Mucosa of descending colon (tissue), 3 donors: ENCODE measurements at regions not wholly inside any gene's neighbourhood (a gene's known extent, or its start where the extent isn't known, plus 50 kb on each side); places are given as distances from the start of the nearest gene placed in this dataset.

Experiments used
- ATAC-seq: fragments of 200-7000 bp; cut with Tn5 transposase; one replicate; pipeline ENCODE4 v1.9.1; 2020; ENCODE audit warnings: mild to moderate bottlenecking, moderate library complexity
- DNase-seq, 3 donors: peaks; one replicate each; pipeline ENCODE4 v3.0.0-alpha.2; 2020
- H3K36me3 ChIP-seq: fragments of 200-600 bp; one replicate; pipeline ENCODE4 v1.8.0; 2021; ENCODE audit warnings: low read depth, mild to moderate bottlenecking
- H3K4me1 ChIP-seq: fragments of 200-600 bp; one replicate; pipeline ENCODE4 v1.8.0; 2021; ENCODE audit warnings: low read depth, mild to moderate bottlenecking
- H3K4me3 ChIP-seq: fragments of 200-600 bp; one replicate; pipeline ENCODE4 v1.8.0; 2021; ENCODE audit warnings: mild to moderate bottlenecking
- H3K9me3 ChIP-seq: fragments of 200-600 bp; one replicate; pipeline ENCODE4 v1.8.0; 2021; ENCODE audit warnings: mild to moderate bottlenecking
- intact Hi-C, 2 donors: fragments of 100-400 bp; cut with DNase I in 1 of 2; cut with micrococcal nuclease in 1 of 2; formaldehyde crosslinking; loops; one replicate each; pipeline versions ENCODE4 v1.11.0 to v1.11.1; 2022; cut with DNase I, micrococcal nuclease
- TF ChIP-seq, protein P1 (sequence below): fragments of 200-600 bp; IDR thresholded peaks from one replicate; pipeline ENCODE4 v1.8.0; 2022; ENCODE audit warnings: antibody characterized with exemption, mild to moderate bottlenecking
- donor health status: DM: no; HTN: no; CAD: no; lungs with moderate emphysema.
- donor health status: DM: no; HTN: no; CAD: no.
- donor health status: DM: no; HTN: yes; CAD: no.

DNA sequence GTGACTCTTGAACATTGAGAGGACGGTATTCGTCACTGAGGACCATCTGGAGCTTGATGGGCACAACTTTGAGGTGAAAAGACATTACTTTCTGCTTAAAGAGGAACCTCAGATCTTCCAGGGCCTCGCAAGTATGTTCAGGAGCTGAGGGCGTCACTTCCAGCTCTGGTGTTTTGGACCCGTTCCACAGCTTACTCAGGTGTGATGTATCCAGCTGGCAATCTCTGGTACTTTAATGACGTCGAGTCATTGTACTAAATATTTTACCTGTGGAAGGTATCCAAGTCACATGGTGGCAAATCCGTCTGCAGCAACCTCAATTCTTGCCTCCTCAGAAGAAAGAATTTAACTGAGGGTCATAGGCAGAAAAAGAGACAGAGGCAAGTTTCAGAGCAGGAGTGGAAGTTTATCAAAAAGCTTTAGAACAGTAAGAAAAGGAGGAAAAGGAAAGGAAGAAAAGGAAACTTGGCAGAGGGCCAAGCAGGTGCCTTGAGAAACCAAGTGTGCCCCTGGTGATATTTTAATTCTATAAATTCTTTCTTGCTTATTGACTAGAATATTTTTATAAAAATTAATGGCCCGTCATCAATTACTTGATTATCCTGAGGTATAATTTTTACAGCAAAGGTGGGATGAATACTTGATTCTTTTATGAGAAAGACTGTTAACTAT, 250.6 kb downstream of the AEBP2 start:
- H3K36me3 ChIP-seq: no peaks in the 10 kb centered on the region
- ATAC-seq (no peak), DNase-seq (no peak)
- H3K4me3 ChIP-seq: no peak overlapping the region
- intact Hi-C loops: no loop called here
- no peaks in the 10 kb centered on the region for H3K9me3 ChIP-seq
- H3K4me1 ChIP-seq: no peaks in the 10 kb centered on the region
- TF ChIP-seq, protein P1, sequence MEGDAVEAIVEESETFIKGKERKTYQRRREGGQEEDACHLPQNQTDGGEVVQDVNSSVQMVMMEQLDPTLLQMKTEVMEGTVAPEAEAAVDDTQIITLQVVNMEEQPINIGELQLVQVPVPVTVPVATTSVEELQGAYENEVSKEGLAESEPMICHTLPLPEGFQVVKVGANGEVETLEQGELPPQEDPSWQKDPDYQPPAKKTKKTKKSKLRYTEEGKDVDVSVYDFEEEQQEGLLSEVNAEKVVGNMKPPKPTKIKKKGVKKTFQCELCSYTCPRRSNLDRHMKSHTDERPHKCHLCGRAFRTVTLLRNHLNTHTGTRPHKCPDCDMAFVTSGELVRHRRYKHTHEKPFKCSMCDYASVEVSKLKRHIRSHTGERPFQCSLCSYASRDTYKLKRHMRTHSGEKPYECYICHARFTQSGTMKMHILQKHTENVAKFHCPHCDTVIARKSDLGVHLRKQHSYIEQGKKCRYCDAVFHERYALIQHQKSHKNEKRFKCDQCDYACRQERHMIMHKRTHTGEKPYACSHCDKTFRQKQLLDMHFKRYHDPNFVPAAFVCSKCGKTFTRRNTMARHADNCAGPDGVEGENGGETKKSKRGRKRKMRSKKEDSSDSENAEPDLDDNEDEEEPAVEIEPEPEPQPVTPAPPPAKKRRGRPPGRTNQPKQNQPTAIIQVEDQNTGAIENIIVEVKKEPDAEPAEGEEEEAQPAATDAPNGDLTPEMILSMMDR: no peak

- ATAC-seq: no peak
- Histone ChIP-seq H3K4me1 (no peaks in the 10 kb centered on the region), H3K4me3 (no peak overlapping the region), H3K36me3 (no peaks in the 10 kb centered on the region), H3K9me3 (no peaks in the 10 kb centered on the region)
- TF ChIP-seq, protein P1: no peak
- intact Hi-C loops: no loop called here
- no peak for DNase-seq
These were observed 252.8 kb downstream of the AEBP2 start for GRCh38 chr12:19692091-19692490.

DNA sequence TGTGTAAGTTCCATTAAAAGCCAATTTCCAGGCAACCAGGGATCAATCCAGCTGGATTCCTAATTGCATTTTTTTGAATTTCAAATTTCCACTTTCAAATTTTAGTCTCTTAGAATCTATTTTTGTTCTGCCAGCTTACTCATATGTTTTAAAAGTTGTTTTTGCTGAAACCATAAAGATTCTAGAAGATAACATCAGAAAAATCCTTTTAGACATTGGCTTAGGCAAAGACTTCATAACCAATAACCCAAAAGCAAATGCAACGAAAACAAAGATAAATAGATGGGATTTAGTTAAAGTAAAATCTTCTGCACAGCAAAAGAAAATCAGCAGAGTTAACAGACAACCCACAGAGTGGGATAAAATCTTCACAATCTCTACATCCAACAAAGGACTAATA, 253.3 kb downstream of the AEBP2 start:
- Histone ChIP-seq H3K4me1 (no peaks in the 10 kb centered on the region), H3K36me3 (no peaks in the 10 kb centered on the region), H3K9me3 (no peaks in the 10 kb centered on the region), H3K4me3 (no peak overlapping the region)
- ATAC-seq (no peak), DNase-seq (no peak)
- TF ChIP-seq, protein P1: no peak
- intact Hi-C loops: no loop called here

DNA sequence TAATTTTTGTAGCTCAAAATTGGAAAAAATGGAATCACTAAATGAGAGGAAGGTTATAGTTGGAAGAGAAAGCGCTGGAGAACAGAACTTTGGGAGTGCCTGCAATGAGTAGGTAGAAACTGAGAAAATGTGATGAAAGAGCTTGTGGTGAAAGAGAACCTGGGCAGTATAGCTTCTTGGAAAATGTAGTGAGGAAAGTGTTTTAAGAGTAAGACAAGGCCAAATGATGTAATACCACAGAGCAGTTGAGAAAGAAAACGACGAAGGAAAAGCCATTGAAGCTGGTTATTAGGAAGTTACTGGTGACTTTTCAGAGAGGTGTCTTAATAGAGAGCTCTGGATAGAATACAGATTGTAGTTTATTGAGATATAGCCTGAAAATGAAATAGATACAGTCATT, 255.3 kb downstream of the AEBP2 start:
- H3K36me3 ChIP-seq: no peaks in the 10 kb centered on the region
- DNase-seq (no peak), ATAC-seq (no peak)
- TF ChIP-seq, protein P1: no peak
- intact Hi-C loops: no loop called here
- no peaks in the 10 kb centered on the region for H3K4me1 ChIP-seq
- H3K4me3 ChIP-seq: no peak overlapping the region
- no peaks in the 10 kb centered on the region for H3K9me3 ChIP-seq

GRCh38 chr12:19695244-19696098, 256.2 kb downstream of the AEBP2 start:
- DNase-seq: no peak
- intact Hi-C loops: no loop called here
- TF ChIP-seq, protein P1: no peak

More at GRCh38 chr12:19695244-19696098, 256.2 kb downstream of the AEBP2 start:
- Histone ChIP-seq H3K9me3 (no peaks in the 10 kb centered on the region), H3K36me3 (no peaks in the 10 kb centered on the region), H3K4me1 (no peaks in the 10 kb centered on the region), H3K4me3 (no peak overlapping the region)
- no peak for ATAC-seq
